Suprapubic skin (tissue), 4 donors: ENCODE measurements at regions not wholly inside any gene's neighbourhood (a gene's known extent, or its start where the extent isn't known, plus 50 kb on each side); places are given as distances from the start of the nearest gene placed in this dataset.

Source experiments
- EP300 ChIP-seq: sonication (generic); formaldehyde crosslinking; IDR thresholded peaks from one replicate; pipeline ENCODE4 v1.6.1; 2017; ENCODE audit warnings: antibody characterized with exemption
- POLR2A ChIP-seq, 2 donors: fragments of 450-650 bp; IDR thresholded peaks; one replicate each; pipeline ENCODE4 v1.6.1; 2017; ENCODE audit warnings: antibody characterized with exemption in 2 of 2, mild to moderate bottlenecking in 2 of 2, moderate library complexity in 2 of 2
- POLR2AphosphoS5 ChIP-seq, 3 donors: sonication (generic); formaldehyde crosslinking; IDR thresholded peaks; one replicate each; pipeline ENCODE4 v1.6.1; 2017; ENCODE audit warnings: antibody characterized with exemption in 3 of 3
- TF ChIP-seq, protein P1 (sequence below), 2 donors: fragments of 200-600 bp in 1 of 2; fragments of 450-650 bp in 1 of 2; sonication (generic) in 1 of 2; IDR thresholded peaks; one replicate each; pipeline ENCODE4 v1.5.1; 2016 to 2019; ENCODE audit warnings: antibody characterized with exemption in 2 of 2, mild to moderate bottlenecking in 1 of 2, moderate library complexity in 1 of 2

DNA sequence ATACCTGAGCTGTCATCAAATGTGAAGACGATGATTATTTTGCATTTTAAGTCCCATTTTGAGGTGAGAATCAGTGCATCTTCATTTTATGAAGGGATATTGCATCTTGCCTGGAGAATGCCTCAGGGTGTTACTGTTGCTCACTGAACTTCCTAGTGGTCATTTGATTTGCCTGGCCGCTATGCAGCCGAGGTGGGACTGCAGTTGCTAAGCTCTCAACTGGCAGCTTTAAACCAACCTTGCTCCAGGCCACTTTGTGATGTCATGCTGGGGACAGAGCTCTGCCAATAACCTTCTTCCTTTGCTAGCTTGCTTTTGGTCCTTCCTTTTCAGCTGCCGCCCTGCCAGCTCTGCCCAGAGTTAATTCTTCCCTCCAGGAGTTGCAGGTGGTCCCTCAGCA is 409.4 kb upstream of the B3GAT1 start:
- TF ChIP-seq POLR2AphosphoS5 (IDR thresholded peaks at IDR 0.05) (no peak), EP300 (no peak), POLR2A (IDR thresholded peaks at IDR 0.05) (no peak)
- TF ChIP-seq, protein P1, sequence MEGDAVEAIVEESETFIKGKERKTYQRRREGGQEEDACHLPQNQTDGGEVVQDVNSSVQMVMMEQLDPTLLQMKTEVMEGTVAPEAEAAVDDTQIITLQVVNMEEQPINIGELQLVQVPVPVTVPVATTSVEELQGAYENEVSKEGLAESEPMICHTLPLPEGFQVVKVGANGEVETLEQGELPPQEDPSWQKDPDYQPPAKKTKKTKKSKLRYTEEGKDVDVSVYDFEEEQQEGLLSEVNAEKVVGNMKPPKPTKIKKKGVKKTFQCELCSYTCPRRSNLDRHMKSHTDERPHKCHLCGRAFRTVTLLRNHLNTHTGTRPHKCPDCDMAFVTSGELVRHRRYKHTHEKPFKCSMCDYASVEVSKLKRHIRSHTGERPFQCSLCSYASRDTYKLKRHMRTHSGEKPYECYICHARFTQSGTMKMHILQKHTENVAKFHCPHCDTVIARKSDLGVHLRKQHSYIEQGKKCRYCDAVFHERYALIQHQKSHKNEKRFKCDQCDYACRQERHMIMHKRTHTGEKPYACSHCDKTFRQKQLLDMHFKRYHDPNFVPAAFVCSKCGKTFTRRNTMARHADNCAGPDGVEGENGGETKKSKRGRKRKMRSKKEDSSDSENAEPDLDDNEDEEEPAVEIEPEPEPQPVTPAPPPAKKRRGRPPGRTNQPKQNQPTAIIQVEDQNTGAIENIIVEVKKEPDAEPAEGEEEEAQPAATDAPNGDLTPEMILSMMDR (IDR thresholded peaks at IDR 0.05), result no peak
